DMS114 treated with DMSO at 0.1 percent for 48 hours (cell line): ENCODE measurements at regions not wholly inside any gene's neighbourhood (a gene's known extent, or its start where the extent isn't known, plus 50 kb on each side); places are given as distances from the start of the nearest gene placed in this dataset.

Experiments
- DNase-seq: peaks from one replicate; lab custom pipeline; 2025; ENCODE audit not compliant: unreplicated experiment; lab: John Stamatoyannopoulos, UW

DNA sequence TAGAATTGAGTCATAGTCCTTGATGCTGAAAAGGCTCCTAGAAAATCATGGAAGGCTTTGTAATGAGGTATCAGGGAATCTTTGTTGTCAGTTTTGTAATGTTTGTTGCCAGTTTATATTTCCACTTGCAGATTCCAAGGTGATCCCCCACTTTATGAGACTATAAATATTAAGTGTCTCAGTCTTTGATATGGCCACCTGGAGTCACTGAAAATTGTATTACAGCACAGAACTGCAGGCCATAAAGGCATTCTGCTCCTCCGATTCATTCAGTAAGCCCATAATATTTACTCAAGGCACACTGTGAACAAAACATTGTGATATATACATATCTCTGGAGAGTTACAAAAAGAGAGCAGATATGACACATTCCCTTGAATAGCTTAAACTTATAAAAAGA lies 457.8 kb upstream of the ZNF385D start:
- no peak for DNase-seq

GRCh38 chr3:22209578-22209977 lies 458.6 kb upstream of the ZNF385D start:
- no peak for DNase-seq

DNA sequence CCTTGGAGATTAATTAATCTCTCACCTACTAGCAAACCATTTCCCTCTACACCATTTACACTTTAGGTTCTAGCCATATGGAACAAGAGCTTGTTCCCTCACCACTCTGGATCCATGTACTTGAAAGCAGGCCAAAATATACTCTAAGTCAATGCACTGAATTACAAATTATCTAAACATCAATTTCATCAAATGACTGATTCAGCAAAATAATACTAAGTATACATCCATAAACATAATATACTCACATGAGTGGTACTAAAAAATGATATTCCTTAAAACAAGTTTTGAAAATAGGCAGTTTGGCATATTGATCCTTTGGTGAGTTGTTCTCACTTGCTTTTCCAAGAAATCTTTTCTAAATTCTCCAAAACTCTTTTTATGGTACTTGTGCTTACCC lies 459.7 kb upstream of the ZNF385D start:
- no peak for DNase-seq

- DNase-seq = no peak
These were observed 465.6 kb upstream of the ZNF385D start for GRCh38 chr3:22216601-22217000.

DNA sequence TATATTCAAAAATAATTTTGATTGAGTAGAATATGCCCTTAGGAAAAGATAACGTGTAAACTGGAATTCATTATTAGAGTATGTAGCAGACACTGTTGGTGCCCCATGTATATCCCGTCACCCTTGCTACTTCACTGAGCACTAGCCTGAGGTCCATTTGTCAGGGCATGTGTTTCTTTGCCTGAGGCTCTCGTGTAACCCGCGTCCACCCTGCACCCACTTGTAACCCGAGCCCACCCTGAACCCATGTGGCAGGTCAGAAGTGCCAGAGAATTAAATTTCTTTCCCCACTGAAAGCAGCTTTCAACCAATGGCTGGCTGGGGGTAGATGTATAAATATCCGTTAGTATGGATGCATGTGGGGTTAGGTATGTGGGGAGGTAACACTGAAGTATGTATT lies 474.2 kb upstream of the ZNF385D start:
- no peak for DNase-seq

- no peak for DNase-seq
These were observed 477.7 kb upstream of the ZNF385D start for GRCh38 chr3:22228705-22229104.

DNA sequence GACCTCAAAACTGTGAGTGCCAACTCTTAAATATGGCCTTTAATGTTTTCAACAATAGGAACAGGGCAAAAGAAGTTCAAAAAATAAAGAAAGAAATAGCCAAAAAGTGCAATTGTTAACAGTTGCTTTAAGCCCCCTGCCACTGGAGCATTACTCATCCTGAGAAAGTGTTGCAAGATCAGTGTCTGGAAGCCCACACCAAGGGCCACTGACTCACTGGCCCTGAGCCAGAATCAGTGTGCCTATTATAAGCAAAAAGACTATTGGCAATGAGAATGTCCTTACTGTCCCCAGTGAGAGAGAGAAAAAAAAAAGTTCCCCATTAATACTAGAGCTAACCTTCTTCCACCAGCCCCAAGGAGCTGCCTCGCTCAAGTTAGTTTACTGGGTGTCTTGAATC lies 480.1 kb upstream of the ZNF385D start:
- DNase-seq = no peak

GRCh38 chr3:22236490-22237270 lies 485.7 kb upstream of the ZNF385D start:
- no peak for DNase-seq

- DNase-seq = no peak
These were observed 488.0 kb upstream of the ZNF385D start for GRCh38 chr3:22239011-22239410.

DNA sequence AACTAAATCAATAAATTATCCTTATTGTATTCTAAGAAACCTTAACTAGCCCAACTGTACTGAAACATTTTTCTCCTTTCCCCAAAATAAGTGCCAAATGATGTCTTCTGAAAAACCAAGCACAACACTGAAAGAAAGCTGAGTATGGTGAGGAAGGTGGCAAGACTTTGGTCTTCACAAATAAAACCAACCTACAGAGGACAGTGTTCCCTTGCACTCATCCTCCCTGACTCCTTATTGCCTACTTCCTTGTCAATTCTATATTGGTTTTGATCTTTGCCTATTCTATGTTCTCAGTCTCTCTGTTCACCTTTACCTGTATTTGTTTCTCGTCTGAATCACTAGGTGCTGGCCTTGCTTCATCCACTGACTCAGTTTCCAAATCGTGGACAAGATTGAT lies 490.1 kb upstream of the ZNF385D start:
- DNase-seq = no peak

GRCh38 chr3:22244761-22245521 lies 493.9 kb upstream of the ZNF385D start:
- DNase-seq = no peak

DNA sequence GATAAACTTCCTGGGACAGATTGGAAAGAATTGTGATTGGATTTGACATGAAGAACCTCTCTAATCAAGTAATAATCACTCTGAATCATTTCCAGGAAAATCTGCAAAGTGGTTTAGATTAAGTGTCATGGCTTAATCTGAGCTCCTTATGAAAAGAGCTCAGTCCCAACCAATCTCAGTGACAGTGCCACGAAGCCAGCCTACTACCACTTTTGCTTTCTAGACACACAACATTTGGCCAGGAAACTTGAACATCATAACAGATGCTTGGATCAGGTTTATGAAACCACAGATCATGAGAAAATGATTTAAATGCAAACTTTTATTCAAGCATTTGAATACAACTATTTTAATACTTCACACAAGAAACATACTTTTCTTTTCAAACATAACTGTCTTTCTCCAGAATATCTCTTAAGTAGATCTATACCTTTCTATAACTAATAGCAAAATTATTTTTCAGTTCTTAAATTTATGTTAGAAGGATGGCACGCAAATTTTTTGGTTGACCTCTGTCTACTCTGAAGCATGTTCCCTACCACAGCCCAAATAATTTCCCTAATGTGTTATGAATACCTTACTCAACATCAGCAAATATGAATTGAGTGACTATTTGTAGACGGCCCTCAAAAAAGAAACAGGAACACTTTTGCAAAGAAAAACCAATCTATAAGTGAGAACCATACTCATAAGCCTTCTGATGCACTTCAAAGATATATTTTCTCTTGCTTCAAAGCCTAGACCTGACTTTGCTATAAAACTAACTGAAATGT lies 495.0 kb upstream of the ZNF385D start:
- no peak for DNase-seq

- DNase-seq = no peak
These were observed 498.6 kb upstream of the ZNF385D start for GRCh38 chr3:22249658-22250057.

- DNase-seq = no peak
These were observed 506.2 kb upstream of the ZNF385D start for GRCh38 chr3:22257252-22257651.

DNA sequence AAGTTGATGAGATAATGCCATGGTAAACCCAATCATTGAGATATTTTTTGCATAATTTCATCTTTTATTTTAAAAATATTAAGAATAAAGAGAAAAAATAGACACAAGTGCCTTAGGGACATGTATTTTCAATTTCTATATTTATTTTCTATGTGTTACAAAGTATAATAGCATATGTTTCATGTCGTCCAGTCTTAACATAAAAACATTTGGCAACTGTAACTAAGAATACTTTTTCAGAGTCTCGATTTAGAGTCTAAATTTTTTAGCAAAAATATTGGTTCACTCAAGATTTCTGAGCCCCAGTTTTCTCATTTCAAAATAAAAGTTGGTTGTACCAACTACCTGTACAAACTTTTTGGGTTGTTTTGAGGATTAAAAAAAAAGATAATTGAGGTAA lies 511.4 kb upstream of the ZNF385D start:
- no peak for DNase-seq

GRCh38 chr3:22263042-22263441 lies 512.0 kb upstream of the ZNF385D start:
- no peak for DNase-seq

GRCh38 chr3:22265403-22265802 lies 514.4 kb upstream of the ZNF385D start:
- no peak for DNase-seq

DNA sequence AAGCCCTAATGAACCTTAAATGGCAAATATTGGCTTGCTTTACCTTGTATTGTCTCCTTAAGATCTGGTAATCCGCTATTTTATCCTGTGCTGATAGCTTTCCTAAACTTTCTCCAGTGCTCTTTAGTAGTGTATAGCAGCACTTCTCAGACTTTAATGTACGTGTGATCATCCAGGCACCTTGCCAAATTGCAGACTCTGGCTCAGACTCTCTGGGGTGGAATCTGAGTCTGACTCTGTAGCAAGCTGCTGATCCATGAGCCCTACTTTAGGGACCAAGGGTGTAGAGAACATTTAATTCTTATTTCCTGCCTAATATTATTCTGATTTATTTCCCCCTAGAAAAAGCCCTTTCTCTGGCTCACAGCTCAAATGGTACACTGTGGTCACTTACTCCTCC lies 518.8 kb upstream of the ZNF385D start:
- DNase-seq = no peak

- DNase-seq = no peak
These were observed 525.3 kb upstream of the ZNF385D start for GRCh38 chr3:22276351-22276750.

DNA sequence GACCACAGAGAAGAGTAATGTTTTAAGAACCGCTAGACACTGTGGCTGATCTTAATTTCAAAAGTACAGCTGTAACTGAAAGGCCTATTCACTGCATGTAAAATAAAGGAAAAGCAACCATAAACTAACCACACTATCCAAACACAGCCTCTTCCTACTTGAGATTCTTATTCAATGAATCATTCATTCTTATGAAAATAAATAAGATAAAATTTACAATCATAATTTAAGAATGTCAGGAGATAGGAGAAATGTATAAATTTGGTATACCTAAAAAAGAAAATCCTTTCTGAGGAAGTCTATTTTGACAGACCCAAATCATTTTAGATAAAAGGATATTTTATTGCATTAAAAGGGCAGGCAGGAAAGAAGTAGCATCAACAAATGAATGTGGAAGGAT lies 533.5 kb upstream of the ZNF385D start:
- DNase-seq = no peak

DNA sequence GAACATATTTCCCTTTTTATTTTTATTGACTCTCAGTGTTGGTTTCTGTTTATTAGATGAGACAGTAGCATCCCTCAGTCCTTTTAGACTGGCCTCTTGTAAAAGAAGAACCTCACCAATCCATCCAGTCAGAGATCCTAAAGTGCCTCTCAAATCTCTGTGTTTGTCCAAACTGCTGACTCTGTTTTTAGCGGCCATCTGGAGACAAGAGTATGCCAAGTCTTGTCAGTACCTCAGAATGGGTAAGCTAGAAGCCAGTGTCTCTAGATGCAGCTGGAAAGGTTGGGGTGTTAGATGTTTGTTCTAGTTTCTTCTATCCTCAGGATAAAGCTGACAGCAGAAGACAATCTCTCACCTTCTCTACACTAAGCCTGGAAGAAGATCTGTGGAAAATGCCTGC lies 537.7 kb upstream of the ZNF385D start:
- no peak for DNase-seq

- DNase-seq = no peak
These were observed 541.7 kb upstream of the ZNF385D start for GRCh38 chr3:22292681-22293080.
